NCI-H460 (cell line): ENCODE measurements at regions not wholly inside any gene's neighbourhood (a gene's known extent, or its start where the extent isn't known, plus 50 kb on each side); places are given as distances from the start of the nearest gene placed in this dataset.

ENCODE experiments used
- DNase-seq: peaks from one replicate; pipeline ENCODE4 v3.0.0-alpha.2; 2016; ENCODE audit warnings: low read depth; ENCODE audit errors: extremely low read depth

- DNase-seq = no peak
Observed at GRCh38 chr2:164306872-164307271, 314.4 kb downstream of the GRB14 start.

- DNase-seq = no peak
Observed at GRCh38 chr2:164302786-164303185, 318.5 kb downstream of the GRB14 start.

GRCh38 chr2:164288235-164288634 lies 333.0 kb downstream of the GRB14 start:
- DNase-seq = no peak

GRCh38 chr2:164287056-164287455 lies 334.2 kb downstream of the GRB14 start:
- no peak for DNase-seq

GRCh38 chr2:164285576-164285975 lies 335.7 kb downstream of the GRB14 start:
- no peak for DNase-seq

- DNase-seq = no peak
Observed at GRCh38 chr2:164281896-164282295, 339.4 kb downstream of the GRB14 start.

- DNase-seq = no peak
Observed at GRCh38 chr2:164275659-164276058, 345.6 kb downstream of the GRB14 start.

- DNase-seq = no peak
Observed at GRCh38 chr2:164260506-164260905, 360.8 kb downstream of the GRB14 start.

GRCh38 chr2:164257742-164258141 lies 363.5 kb downstream of the GRB14 start:
- no peak for DNase-seq

GRCh38 chr2:164252568-164253287 lies 368.6 kb downstream of the GRB14 start:
- DNase-seq = no peak

- DNase-seq = no peak
Observed at GRCh38 chr2:164243315-164243714, 378.0 kb downstream of the GRB14 start.

- DNase-seq = no peak
Observed at GRCh38 chr2:164242409-164242808, 378.9 kb downstream of the GRB14 start.

- DNase-seq = no peak
Observed at GRCh38 chr2:164234074-164234473, 387.2 kb downstream of the GRB14 start.

GRCh38 chr2:164224007-164224406 lies 397.3 kb downstream of the GRB14 start:
- DNase-seq = no peak

- no peak for DNase-seq
Observed at GRCh38 chr2:164221473-164221872, 399.8 kb downstream of the GRB14 start.

GRCh38 chr2:164220265-164220664 lies 401.0 kb downstream of the GRB14 start:
- no peak for DNase-seq

GRCh38 chr2:164213916-164214315 lies 407.4 kb downstream of the GRB14 start:
- DNase-seq = no peak

- DNase-seq = no peak
Observed at GRCh38 chr2:164205347-164205746, 415.9 kb downstream of the GRB14 start.

- DNase-seq = no peak
Observed at GRCh38 chr2:164203131-164203530, 418.2 kb downstream of the GRB14 start.

- DNase-seq = no peak
Observed at GRCh38 chr2:164198256-164198655, 423.0 kb downstream of the GRB14 start.

GRCh38 chr2:164190700-164191099 lies 430.6 kb downstream of the GRB14 start:
- no peak for DNase-seq

GRCh38 chr2:164189851-164190250 lies 431.4 kb downstream of the GRB14 start:
- no peak for DNase-seq

GRCh38 chr2:164187121-164187520 lies 434.2 kb downstream of the GRB14 start:
- DNase-seq = no peak
